HUES64 (cell line): ENCODE measurements at regions not wholly inside any gene's neighbourhood (a gene's known extent, or its start where the extent isn't known, plus 50 kb on each side); places are given as distances from the start of the nearest gene placed in this dataset.

Experiments
- H3K27ac ChIP-seq: 2 replicates; pipeline ENCODE4 v1.7.0; 2013; ENCODE audit warnings: low read depth, low read length, inconsistent platforms
- H3K27me3 ChIP-seq: 2 replicates; pipeline ENCODE4 v1.6.1; 2013; ENCODE audit warnings: mild to moderate bottlenecking, low read length; ENCODE audit not compliant: insufficient read depth
- H3K36me3 ChIP-seq: 2 replicates; pipeline ENCODE4 v1.6.1; 2013; ENCODE audit warnings: mild to moderate bottlenecking, low read length; ENCODE audit not compliant: insufficient read depth
- H3K4me1 ChIP-seq: 2 replicates; pipeline ENCODE4 v1.6.1; 2013; ENCODE audit warnings: mild to moderate bottlenecking, low read length, moderate library complexity; ENCODE audit not compliant: insufficient read depth
- H3K4me3 ChIP-seq: 2 replicates; pipeline ENCODE4 v1.5.1; 2013; ENCODE audit warnings: mild to moderate bottlenecking, low read length, moderate library complexity
- H3K9ac ChIP-seq: 2 replicates; pipeline ENCODE4 v1.6.1; 2013; ENCODE audit warnings: mild to moderate bottlenecking, low read depth, low read length
- H3K9me3 ChIP-seq: 2 replicates; pipeline ENCODE4 v1.6.1; 2013; ENCODE audit warnings: low read depth, low read length; ENCODE audit not compliant: insufficient read depth
- WGBS: fragments of 150-250, 120-280 bp; methylation state at CpG from one replicate; pipeline ENCODE4 v1.1.7; 2013; ENCODE audit warnings: missing lambda C conversion rate; 5-methylcytosine and 5-hydroxymethylcytosine counted together

DNA sequence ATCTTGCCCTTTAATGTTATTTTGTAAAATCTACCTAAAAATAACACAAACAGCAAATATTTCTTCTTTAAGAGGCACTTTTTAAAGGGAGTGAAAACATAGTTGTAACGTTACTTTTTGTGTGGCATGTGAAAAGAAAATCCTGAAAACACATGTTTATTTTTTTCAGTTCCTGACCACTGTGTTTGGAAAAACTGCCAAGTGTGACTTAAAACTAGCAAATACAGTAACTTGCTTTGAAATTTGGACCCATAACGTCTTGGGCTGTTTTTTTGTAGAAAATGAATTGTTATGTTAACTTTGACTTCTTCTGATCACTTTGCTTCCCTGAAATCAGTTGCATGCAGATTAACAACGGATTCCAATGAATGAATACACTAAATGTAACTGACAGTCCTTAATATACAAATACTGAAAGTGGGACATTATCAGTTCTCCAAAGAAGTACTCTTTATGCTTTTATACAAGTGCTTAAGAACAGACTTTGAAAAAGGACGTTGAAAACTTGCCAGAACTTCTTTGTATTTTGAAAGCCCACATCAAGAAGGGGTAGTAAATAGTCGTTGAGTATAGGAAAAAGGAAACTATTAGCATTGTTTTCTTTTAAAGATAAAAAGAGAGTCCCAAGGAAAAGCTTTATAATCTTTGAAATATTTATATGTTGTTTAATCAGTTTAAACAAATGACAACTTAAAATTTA, 96.1 kb upstream of the ZEB2 start:
- no peaks in the 10 kb centered on the region for H3K36me3 ChIP-seq
- H3K27ac ChIP-seq = no peak overlapping the region
- H3K4me1 ChIP-seq = peaks cover 7% of the 10 kb centered on the region
- no peak overlapping the region for H3K9ac ChIP-seq
- 44% methylated on average over 5 of the region's 5 CpGs for WGBS
- 0 out of 2 replicates have a peak, but pooled peaks cover 3% of the 10 kb centered on the region for H3K9me3 ChIP-seq
- no peak overlapping the region for H3K4me3 ChIP-seq
- H3K27me3 ChIP-seq = no peaks in the 10 kb centered on the region

DNA sequence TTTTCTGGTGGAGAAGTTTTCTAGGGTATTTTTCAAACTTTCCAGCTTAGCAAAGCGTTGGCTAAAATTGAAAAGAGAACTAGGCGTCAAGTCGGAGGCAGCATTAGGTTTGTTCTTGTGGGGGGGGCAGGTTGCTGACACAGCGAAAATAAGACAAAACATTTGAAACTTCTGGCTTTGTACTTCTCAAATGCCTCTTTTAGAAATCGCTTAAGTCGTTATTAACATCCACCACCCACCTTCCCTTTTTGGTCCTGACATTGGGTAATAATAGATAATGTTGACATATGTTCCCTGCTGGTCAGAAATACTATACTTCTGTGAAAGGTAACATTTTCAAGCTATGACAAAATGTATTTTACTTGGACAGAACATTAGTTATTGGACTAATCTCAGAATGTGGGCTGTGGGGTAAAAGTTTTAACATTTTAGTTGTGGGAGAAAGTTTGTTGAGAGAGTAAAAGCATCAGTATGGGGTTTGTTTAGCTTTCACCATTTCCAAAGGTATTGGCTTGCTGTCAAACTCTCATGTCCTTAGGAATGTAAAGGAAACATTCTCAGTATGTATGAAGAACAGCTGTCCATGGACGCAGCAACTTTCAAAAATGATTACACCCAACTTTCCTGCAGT, 88.1 kb upstream of the ZEB2 start:
- Histone ChIP-seq H3K4me3 (no peak overlapping the region), H3K9me3 (no peaks in the 10 kb centered on the region), H3K27ac (no peak overlapping the region), H3K9ac (no peak overlapping the region), H3K27me3 (no peaks in the 10 kb centered on the region), H3K4me1 (no peaks in the 10 kb centered on the region), H3K36me3 (no peaks in the 10 kb centered on the region)
- 97% methylated on average over 5 of the region's 7 CpGs for WGBS

DNA sequence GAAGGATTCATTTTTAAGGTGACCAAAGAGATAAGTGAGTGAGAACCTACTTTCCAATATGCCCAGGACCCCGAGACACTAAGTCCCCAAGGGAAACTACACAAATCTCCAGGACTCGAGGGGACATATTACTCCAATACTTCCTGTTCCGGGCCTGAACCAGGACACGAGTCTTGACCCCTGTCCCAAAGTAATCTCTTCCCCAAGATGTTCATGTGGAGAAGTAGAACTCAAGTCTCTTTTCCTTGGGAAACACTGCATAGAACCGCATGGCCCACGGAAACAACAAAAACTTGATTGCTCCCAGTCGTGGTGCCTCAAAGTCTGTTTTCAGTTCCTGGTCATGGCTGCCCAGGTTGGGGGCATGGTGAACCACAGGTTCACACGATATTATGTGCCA, 87.2 kb upstream of the ZEB2 start:
- 93% methylated on average over 8 of the region's 8 CpGs for WGBS
- Histone ChIP-seq H3K9ac (no peak overlapping the region), H3K27ac (no peak overlapping the region), H3K9me3 (no peaks in the 10 kb centered on the region), H3K27me3 (no peaks in the 10 kb centered on the region), H3K36me3 (no peaks in the 10 kb centered on the region), H3K4me3 (no peak overlapping the region), H3K4me1 (no peaks in the 10 kb centered on the region)

DNA sequence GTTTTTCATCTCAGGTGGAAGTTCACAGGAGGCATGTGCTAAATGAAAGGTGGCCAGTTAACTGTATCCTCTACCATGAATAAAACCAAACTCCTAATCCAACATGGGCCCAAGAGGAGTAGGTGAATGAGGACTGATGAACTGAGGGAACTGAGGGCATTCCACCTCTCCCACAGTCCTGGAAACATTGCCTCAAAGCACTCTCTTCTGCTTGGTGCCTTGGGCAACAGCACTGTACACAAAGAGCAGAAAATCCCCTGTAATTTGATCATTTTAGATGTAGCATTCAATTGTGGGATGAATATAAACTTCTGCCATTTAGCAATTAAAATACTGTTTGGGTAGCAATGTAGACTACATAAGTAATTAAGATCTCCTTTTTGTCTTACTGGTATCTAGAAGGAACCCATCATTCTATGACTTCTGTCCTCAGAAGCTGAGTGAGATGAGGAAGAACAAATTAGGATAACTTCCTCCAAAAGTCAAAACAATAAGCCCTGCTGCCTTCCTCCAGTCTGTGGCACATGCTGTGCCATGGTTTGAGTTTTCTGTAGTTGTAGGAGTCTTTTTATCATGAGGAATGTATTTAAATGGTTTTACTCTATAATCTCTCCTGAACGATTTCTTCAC, 86.7 kb upstream of the ZEB2 start:
- Histone ChIP-seq H3K27ac (no peak overlapping the region), H3K4me1 (no peaks in the 10 kb centered on the region), H3K4me3 (no peak overlapping the region), H3K9ac (no peak overlapping the region), H3K27me3 (no peaks in the 10 kb centered on the region), H3K36me3 (no peaks in the 10 kb centered on the region), H3K9me3 (no peaks in the 10 kb centered on the region)
- WGBS = no CpG with 5 or more reads among the region's 1 CpG

DNA sequence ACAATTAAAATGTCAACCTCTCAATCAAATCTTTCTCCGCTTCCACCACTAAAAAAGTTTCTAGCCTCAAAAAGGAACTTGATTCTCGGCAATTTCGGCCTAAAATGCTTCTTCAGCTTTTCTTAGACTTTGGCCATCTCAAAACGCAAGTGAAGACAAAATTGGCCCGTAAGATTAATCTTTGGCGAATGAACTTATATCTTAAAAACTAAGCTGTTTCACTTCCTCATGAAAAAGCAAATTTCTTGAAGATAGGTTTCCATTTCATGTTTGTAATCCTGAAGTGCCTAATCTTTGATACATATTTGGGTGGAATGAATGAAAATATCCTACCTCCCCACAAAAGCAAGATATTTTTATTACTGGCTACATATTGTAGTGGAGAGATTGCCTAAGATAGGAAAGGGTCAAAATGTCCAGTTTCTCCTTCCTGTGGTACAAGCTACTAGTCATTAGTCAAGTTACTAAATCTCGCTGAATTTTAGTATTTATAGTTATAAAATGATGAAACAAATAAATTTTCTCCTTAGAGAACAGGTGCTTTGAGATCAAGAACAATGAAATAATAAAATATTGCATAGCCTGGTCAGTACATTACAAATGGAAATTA, 85.4 kb upstream of the ZEB2 start:
- Histone ChIP-seq H3K9ac (no peak overlapping the region), H3K4me3 (no peak overlapping the region), H3K27ac (no peak overlapping the region), H3K9me3 (no peaks in the 10 kb centered on the region), H3K27me3 (no peaks in the 10 kb centered on the region), H3K4me1 (no peaks in the 10 kb centered on the region), H3K36me3 (no peaks in the 10 kb centered on the region)
- WGBS = 96% methylated on average over 6 of the region's 7 CpGs

DNA sequence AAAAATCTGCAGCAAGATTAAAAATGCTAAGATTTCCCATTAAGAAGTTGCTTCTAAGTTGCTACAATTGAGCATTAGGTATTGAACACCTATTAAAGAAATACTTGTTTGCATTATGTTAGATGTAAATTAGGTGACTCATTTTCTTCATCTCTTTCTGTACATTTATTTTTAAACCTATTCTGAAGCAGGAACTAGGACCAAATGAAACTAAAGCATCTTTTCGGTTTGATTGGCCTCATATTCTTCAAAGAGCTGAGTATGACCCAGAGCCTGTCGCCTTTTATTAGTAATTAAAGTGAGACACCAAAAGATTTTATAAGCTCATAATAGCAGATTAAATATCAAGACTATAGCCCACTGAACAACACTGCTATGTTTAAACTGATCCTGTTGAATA, 83.4 kb upstream of the ZEB2 start:
- Histone ChIP-seq H3K36me3 (no peaks in the 10 kb centered on the region), H3K27me3 (no peaks in the 10 kb centered on the region), H3K4me1 (no peaks in the 10 kb centered on the region), H3K9ac (no peak overlapping the region), H3K9me3 (no peaks in the 10 kb centered on the region), H3K27ac (no peak overlapping the region), H3K4me3 (no peak overlapping the region)
- WGBS = 100% methylated on average over 1 of the region's 2 CpGs

DNA sequence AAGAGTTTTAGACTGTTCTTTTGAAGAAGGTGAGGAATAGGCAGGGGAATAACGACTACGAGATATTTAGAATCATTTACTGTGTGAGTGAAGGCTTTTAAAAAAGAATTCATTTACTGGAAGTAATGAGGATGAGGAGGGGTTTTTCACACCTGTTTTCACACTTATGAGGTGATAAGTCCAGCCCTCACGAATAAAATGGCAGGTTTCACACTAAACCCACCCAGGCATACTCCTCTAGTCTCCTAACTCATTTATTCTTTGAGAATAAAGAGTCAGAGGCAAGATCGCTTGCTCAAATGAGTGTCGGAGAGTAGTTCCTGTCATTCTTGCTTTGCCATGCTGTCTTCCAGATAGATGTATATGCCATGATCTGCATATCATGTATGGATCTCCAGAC, 79.0 kb upstream of the ZEB2 start:
- no peaks in the 10 kb centered on the region for H3K9me3 ChIP-seq
- no peaks in the 10 kb centered on the region for H3K36me3 ChIP-seq
- H3K9ac ChIP-seq = no peak overlapping the region
- 78% methylated on average over 5 of the region's 5 CpGs for WGBS
- H3K4me3 ChIP-seq = no peak overlapping the region
- H3K27ac ChIP-seq = no peak overlapping the region
- H3K4me1 ChIP-seq = peaks cover 27% of the 10 kb centered on the region
- no peaks in the 10 kb centered on the region for H3K27me3 ChIP-seq

DNA sequence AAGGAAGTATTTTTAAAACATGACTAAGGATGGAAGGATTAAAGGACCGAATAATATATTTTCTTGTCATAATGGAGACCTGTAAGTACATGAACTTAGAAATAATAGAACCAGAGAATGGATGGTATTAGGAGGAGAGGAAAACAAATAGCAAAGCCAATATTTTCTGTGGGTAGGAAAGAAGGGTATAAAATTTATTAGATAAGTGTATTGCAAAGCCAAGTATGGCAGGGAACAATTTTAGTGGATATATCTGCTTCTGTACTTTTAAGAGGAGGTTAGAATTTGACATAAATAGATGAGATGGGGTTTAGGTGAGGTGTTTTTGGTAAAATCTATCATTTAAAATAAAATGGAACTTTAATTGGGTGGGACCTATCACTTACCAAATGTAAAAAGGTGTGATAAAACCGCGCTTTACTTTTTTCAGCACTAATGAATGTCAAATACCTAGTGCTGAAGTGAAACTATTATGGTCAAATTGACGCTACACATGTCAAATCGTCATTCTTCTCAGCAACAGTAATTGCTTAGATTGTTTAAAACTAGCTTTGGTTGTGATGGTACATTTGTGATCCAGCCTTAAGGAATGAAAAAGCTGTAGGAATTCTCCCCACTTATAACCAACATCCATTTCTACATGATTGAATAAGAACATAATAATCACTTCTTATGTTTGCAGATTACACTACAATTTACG, 78.1 kb upstream of the ZEB2 start:
- H3K27me3 ChIP-seq = no peaks in the 10 kb centered on the region
- no peaks in the 10 kb centered on the region for H3K36me3 ChIP-seq
- no peak overlapping the region for H3K27ac ChIP-seq
- no peak overlapping the region for H3K4me3 ChIP-seq
- H3K4me1 ChIP-seq = peaks cover 28% of the 10 kb centered on the region
- no peak overlapping the region for H3K9ac ChIP-seq
- WGBS = 81% methylated on average over 6 of the region's 6 CpGs
- H3K9me3 ChIP-seq = no peaks in the 10 kb centered on the region

DNA sequence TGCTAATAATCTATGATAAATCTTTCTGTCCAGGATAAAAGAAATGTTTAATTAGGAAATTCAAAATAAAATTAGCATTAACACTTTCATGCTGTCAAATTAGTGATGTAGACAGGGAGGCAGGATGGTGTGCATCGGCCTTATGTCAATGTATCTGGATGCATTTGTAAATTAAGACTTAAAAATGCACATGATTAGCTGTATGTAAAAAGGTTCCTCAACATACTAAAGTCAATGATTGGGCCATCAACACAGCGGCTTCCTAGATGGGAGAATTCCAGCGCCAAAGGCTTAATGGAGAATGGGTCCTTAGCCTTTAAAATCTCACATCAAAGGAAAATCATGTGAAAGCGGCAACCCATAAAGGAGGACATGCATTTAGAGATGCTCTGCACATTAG, 77.5 kb upstream of the ZEB2 start:
- Histone ChIP-seq H3K36me3 (no peaks in the 10 kb centered on the region), H3K4me3 (no peak overlapping the region), H3K4me1 (peaks cover 33% of the 10 kb centered on the region), H3K9ac (no peak overlapping the region), H3K9me3 (no peaks in the 10 kb centered on the region), H3K27ac (no peak overlapping the region), H3K27me3 (no peaks in the 10 kb centered on the region)
- WGBS = 72% methylated on average over 4 of the region's 4 CpGs

DNA sequence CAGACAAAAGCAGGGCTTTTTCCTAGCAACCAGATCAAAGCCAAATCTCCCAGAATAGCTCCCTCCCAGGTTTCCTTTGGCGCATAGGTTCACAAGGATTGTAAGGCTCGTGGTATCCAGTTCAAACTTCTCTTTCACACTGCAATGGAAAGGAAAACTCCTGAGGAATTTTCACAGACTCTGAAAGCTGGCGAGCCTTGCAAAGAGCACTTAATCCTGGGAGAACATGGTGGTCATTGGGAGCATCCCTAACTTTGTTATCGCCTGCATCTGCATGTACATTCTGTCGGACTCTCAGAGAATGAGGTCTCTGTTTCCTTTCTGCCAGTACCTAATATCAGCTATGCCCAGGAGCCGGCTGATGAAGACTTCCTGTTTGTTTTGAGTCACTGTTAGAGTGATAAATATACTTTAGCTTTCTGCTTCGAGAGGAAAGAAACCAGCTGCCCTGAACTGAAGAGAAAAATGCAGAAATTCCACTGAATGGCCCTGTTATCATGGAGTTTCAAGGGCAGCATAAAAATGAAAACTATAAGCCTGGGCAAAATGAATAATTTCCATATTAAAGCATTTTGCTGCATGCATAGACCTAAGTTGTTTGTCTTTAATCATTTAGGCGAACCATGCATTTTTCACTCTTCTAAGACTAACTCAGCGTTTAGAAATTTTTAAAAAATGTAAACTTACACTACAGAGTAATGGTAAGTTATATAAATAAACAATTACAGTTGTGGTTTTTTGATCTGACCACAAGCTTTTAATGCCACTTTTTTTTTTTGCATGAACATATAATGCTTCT, 76.4 kb upstream of the ZEB2 start:
- Histone ChIP-seq H3K27me3 (no peaks in the 10 kb centered on the region), H3K36me3 (no peaks in the 10 kb centered on the region), H3K9ac (no peak overlapping the region), H3K4me1 (peaks cover 44% of the 10 kb centered on the region), H3K9me3 (no peaks in the 10 kb centered on the region), H3K27ac (no peak overlapping the region; the same call in 1 of the 2 replicates), H3K4me3 (no peak overlapping the region)
- WGBS = 67% methylated on average over 8 of the region's 9 CpGs
